IMR-90 (cell line): ENCODE measurements at regions not wholly inside any gene's neighbourhood (a gene's known extent, or its start where the extent isn't known, plus 50 kb on each side); places are given as distances from the start of the nearest gene placed in this dataset.

Experiments
- ATAC-seq: fragments of 200-7000 bp; cut with Tn5 transposase; 2 replicates; pipeline ENCODE4 v1.9.1; 2020; ENCODE audit warnings: low read depth, mild to moderate bottlenecking, moderate library complexity
- BruUV-seq: library from RNA; stranded (reverse); fragments of 400-500 nt; replicated peaks from 2 replicates; lab custom pipeline; 2021; lab: Mats Ljungman, UMichigan
- CTCF ChIA-PET: fragments of 300-600 bp; formaldehyde crosslinking; extraction: SDS; loops from one replicate; lab custom pipeline; 2021; ENCODE audit warnings: antibody characterized with exemption; lab: Yijun Ruan, JAX
- POLR2A ChIA-PET: fragments of 300-600 bp; sonication (Branson Sonifier 250); formaldehyde crosslinking; loops from one replicate; lab custom pipeline; 2022; ENCODE audit warnings: antibody characterized with exemption; ENCODE audit not compliant: unreplicated experiment; lab: Charles Lee
- DNase-seq: peaks from one replicate; pipeline ENCODE4 v3.0.0; 2013
- H2AFZ ChIP-seq: replicated peaks from 2 replicates; pipeline ENCODE3; 2013; ENCODE audit warnings: low read length, mild to moderate bottlenecking; ENCODE audit not compliant: poor library complexity
- H2AK5ac ChIP-seq: 2 replicates; pipeline ENCODE4 v1.6.1; 2013; ENCODE audit warnings: low read depth, low read length, inconsistent platforms
- H2AK9ac ChIP-seq: replicated peaks from 2 replicates; pipeline ENCODE3; 2013; ENCODE audit warnings: mild to moderate bottlenecking, low read depth, low read length, moderate library complexity; ENCODE audit not compliant: poor library complexity
- H2BK120ac ChIP-seq: 2 replicates; pipeline ENCODE4 v1.6.1; 2013; ENCODE audit warnings: low read depth, low read length, inconsistent platforms
- H2BK15ac ChIP-seq: 3 replicates; pipeline ENCODE4 v1.6.1; 2013; ENCODE audit warnings: low read depth, low read length, inconsistent platforms
- H2BK20ac ChIP-seq: 2 replicates; pipeline ENCODE4 v1.6.1; 2013; ENCODE audit warnings: low read depth, mild to moderate bottlenecking, inconsistent platforms, low read length, moderate library complexity
- H2BK5ac ChIP-seq: 2 replicates; pipeline ENCODE4 v1.6.1; 2013; ENCODE audit warnings: mild to moderate bottlenecking, low read depth, low read length, inconsistent platforms; ENCODE audit not compliant: poor library complexity, severe bottlenecking
- H3K14ac ChIP-seq: replicated peaks from 2 replicates; pipeline ENCODE4 v1.6.1; 2013; ENCODE audit warnings: low read depth, low read length, inconsistent platforms
- H3K18ac ChIP-seq: 2 replicates; pipeline ENCODE4 v1.6.1; 2013; ENCODE audit warnings: low read depth, low read length, control low read depth
- H3K23ac ChIP-seq: 2 replicates; pipeline ENCODE4 v1.6.1; 2013; ENCODE audit warnings: low read depth, low read length, inconsistent platforms
- H3K27ac ChIP-seq: 2 replicates; pipeline ENCODE4 v1.5.1; 2013; ENCODE audit warnings: mild to moderate bottlenecking, control low read depth, low read length; ENCODE audit not compliant: insufficient read depth
- H3K27me3 ChIP-seq: 2 replicates; pipeline ENCODE4 v1.6.1; 2013; ENCODE audit warnings: low read length; ENCODE audit not compliant: control insufficient read depth, insufficient read depth
- H3K36me3 ChIP-seq: 2 replicates; pipeline ENCODE4 v1.6.1; 2013; ENCODE audit warnings: low read length, mixed read lengths; ENCODE audit not compliant: control insufficient read depth, insufficient read depth
- H3K4ac ChIP-seq: 2 replicates; pipeline ENCODE4 v1.6.1; 2013; ENCODE audit warnings: low read depth, low read length, inconsistent platforms
- H3K4me1 ChIP-seq: 2 replicates; pipeline ENCODE4 v1.6.1; 2013; ENCODE audit warnings: low read length, mixed read lengths; ENCODE audit not compliant: control insufficient read depth, insufficient read depth
- H3K4me2 ChIP-seq: 2 replicates; pipeline ENCODE4 v1.6.1; 2013; ENCODE audit warnings: low read depth, mild to moderate bottlenecking, control low read depth, low read length, moderate library complexity
- H3K4me3 ChIP-seq: 2 replicates; pipeline ENCODE4 v1.5.1; 2013; ENCODE audit warnings: low read depth, mild to moderate bottlenecking, control low read depth, low read length, moderate library complexity; ENCODE audit not compliant: insufficient read depth
- H3K56ac ChIP-seq: 2 replicates; pipeline ENCODE4 v1.6.1; 2013; ENCODE audit warnings: low read length, inconsistent platforms; ENCODE audit not compliant: insufficient read depth; ENCODE audit errors: extremely low read depth
- H3K79me1 ChIP-seq, 2 experiments: 2 replicates each; pipeline ENCODE4 v1.6.1; 2013; ENCODE audit warnings: low read length in 2 of 2, inconsistent platforms in 1 of 2, low read depth in 1 of 2
- H3K9ac ChIP-seq: 2 replicates; pipeline ENCODE4 v1.6.1; 2013; ENCODE audit warnings: low read depth, low read length, control low read depth
- H3K9me1 ChIP-seq: 2 replicates; pipeline ENCODE4 v1.6.1; 2013; ENCODE audit warnings: low read length, inconsistent platforms; ENCODE audit not compliant: insufficient read depth
- H3K9me3 ChIP-seq: 2 replicates; pipeline ENCODE4 v1.6.1; 2013; ENCODE audit warnings: low read length; ENCODE audit not compliant: control insufficient read depth, insufficient read depth
- H4K20me1 ChIP-seq: 2 replicates; pipeline ENCODE4 v1.6.1; 2013; ENCODE audit warnings: low read length, inconsistent platforms; ENCODE audit not compliant: insufficient read depth
- H4K5ac ChIP-seq: 2 replicates; pipeline ENCODE4 v1.6.1; 2013; ENCODE audit warnings: mild to moderate bottlenecking, low read depth, low read length, control low read depth
- H4K8ac ChIP-seq, 2 experiments: 2 replicates each; pipeline ENCODE4 v1.6.1; 2013; ENCODE audit warnings: low read depth in 2 of 2, low read length in 2 of 2, control low read depth in 1 of 2, inconsistent platforms in 1 of 2
- H4K91ac ChIP-seq: 2 replicates; pipeline ENCODE4 v1.6.1; 2013; ENCODE audit warnings: low read depth, low read length, inconsistent platforms; ENCODE audit not compliant: insufficient read depth
- CEBPB ChIP-seq: IDR thresholded peaks from 2 replicates; pipeline ENCODE4 v1.6.1; 2012; ENCODE audit warnings: low read depth, low read length, improper control_type of control experiment
- CHD1 ChIP-seq: IDR thresholded peaks from 2 replicates; pipeline ENCODE4 v1.6.1; 2012; ENCODE audit warnings: low read depth, low read length, improper control_type of control experiment
- FOS ChIP-seq: fragments of 150-350 bp; IDR thresholded peaks from 2 replicates; pipeline ENCODE4 v1.6.1; 2016; ENCODE audit warnings: low read depth, low read length
- MAFK ChIP-seq: IDR thresholded peaks from 2 replicates; pipeline ENCODE4 v1.6.1; 2012; ENCODE audit warnings: low read depth, low read length, improper control_type of control experiment
- MAZ ChIP-seq: IDR thresholded peaks from 2 replicates; pipeline ENCODE4 v1.6.1; 2012; ENCODE audit warnings: low read depth, mild to moderate bottlenecking, low read length, improper control_type of control experiment, moderate library complexity, borderline replicate concordance
- MXI1 ChIP-seq: IDR thresholded peaks from 2 replicates; pipeline ENCODE4 v1.6.1; 2012; ENCODE audit warnings: low read depth, mild to moderate bottlenecking, low read length, moderate library complexity, borderline replicate concordance
- NFE2L2 ChIP-seq: fragments of 150-350 bp; IDR thresholded peaks from 2 replicates; pipeline ENCODE4 v1.6.1; 2016; ENCODE audit warnings: low read depth, mild to moderate bottlenecking, low read length
- POLR2A ChIP-seq: IDR thresholded peaks from 2 replicates; pipeline ENCODE4 v1.6.1; 2012; ENCODE audit warnings: mild to moderate bottlenecking, low read depth, low read length
- RAD21 ChIP-seq: IDR thresholded peaks from 2 replicates; pipeline ENCODE4 v1.6.1; 2012; ENCODE audit warnings: low read length, improper control_type of control experiment
- RCOR1 ChIP-seq: IDR thresholded peaks from 2 replicates; pipeline ENCODE4 v1.6.1; 2012; ENCODE audit warnings: mild to moderate bottlenecking, low read length, improper control_type of control experiment; ENCODE audit not compliant: insufficient replicate concordance
- RFX5 ChIP-seq: IDR thresholded peaks from 2 replicates; pipeline ENCODE4 v1.8.0; 2012; ENCODE audit warnings: low read depth, mild to moderate bottlenecking, low read length, moderate library complexity
- WGBS, 2 experiments: methylation state at CpG; one replicate each; pipeline versions ENCODE4 v1.1.5 to v1.1.7; 2013; ENCODE audit warnings: missing lambda C conversion rate in 2 of 2; ENCODE audit not compliant: insufficient read length in 1 of 2; ENCODE audit errors: extremely low coverage in 2 of 2; 5-methylcytosine and 5-hydroxymethylcytosine counted together
- dilution Hi-C: fragments of 300-500 bp; cut with HindIII; formaldehyde crosslinking; loops from one replicate; pipeline ENCODE4 v1.14.3; 2018; ENCODE audit warnings: low sequenced_read_pairs; ENCODE audit not compliant: unreplicated experiment
- in situ Hi-C: fragments of 300-500 bp; cut with MboI; formaldehyde crosslinking; loops from 3 replicates; pipeline ENCODE4 v1.14.3; 2019; ENCODE audit warnings: low sequenced_read_pairs, inconsistent platforms, mixed read lengths
- intact Hi-C: fragments of 100-400 bp; cut with micrococcal nuclease; formaldehyde crosslinking; loops from 2 replicates; pipeline ENCODE4 v1.10.0; 2022
- TF ChIP-seq, protein P1 (sequence below): fragments of 150-350 bp; IDR thresholded peaks from 2 replicates; pipeline ENCODE4 v1.6.1; 2017; ENCODE audit warnings: mild to moderate bottlenecking, antibody characterized with exemption, low read length, low read depth
- TF ChIP-seq, protein P2 (sequence below): fragments of 150-350 bp; IDR thresholded peaks from 2 replicates; pipeline ENCODE4 v1.6.1; 2016; ENCODE audit warnings: low read depth, mild to moderate bottlenecking, low read length, moderate library complexity, borderline replicate concordance

DNA sequence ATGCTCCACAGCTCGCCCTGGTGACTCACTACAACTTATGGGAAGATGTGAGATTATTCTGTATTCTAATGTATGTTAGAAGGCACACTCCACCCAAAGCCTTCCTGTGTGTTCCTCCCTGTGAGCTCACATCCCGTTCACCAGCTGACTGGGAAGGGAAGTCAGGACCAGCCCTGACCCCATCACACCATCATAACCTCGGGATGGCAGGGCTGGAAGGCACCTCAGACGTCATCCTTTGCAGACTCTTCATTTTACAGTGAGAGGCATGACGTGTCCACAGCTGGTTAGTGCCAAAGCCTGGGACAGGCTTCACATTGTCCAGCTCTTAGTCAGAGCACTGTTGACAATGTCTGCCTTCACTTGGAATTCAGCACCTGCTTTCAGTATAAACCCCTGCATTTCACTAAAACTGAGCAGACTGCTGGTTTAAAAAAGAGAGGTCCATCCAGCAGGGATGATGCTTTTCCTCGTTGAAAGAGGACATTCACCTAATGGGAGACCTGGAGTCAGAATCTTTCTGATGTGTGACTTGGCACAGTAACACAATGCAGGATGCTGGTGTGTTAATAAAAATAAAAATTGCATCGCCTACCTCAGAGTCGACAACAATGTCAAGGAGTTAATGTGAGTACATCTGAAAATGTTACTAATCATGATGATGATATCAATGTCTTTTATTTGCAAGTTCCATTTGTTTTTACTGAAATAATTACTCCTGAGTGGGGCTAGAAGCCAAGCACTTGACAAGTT, 418.0 kb upstream of the TNP1 start:
- Histone ChIP-seq H3K27me3 (no peaks in the 10 kb centered on the region), H3K27ac (peak overlapping the region; percentile 91), H3K4ac (peak overlapping the region; percentile 99), H2BK20ac (peak overlapping the region; percentile 100), H3K14ac (peak overlapping the region; percentile 86), H3K9me1 (peaks cover 14% of the 10 kb centered on the region), H3K4me2 (peak overlapping the region; percentile 55; the same call in 1 of the 2 replicates), H4K20me1 (no peaks in the 10 kb centered on the region), H3K23ac (peak overlapping the region; percentile 98), H3K9me3 (no peaks in the 10 kb centered on the region), H3K36me3 (no peaks in the 10 kb centered on the region; the same call in 1 of the 2 replicates), H2AK9ac (peak overlapping the region; percentile 37), H3K18ac (peak overlapping the region; percentile 98), H3K4me3 (peak overlapping the region; percentile 22; the same call in 1 of the 2 replicates), H2BK120ac (peak overlapping the region; percentile 99), H3K9ac (peak overlapping the region; percentile 67; the same call in 1 of the 2 replicates), H2AFZ (peak overlapping the region; percentile 80), H4K91ac (peak overlapping the region; percentile 99), H3K4me1 (peaks cover 13% of the 10 kb centered on the region), H2BK15ac (peak overlapping the region; percentile 96; the same call in 2 of the 3 replicates), H4K5ac (peak overlapping the region; percentile 50), H3K56ac (peak overlapping the region; percentile 98), H4K8ac (peak overlapping the region; percentile 99 to 100), H2BK5ac (peak overlapping the region; percentile 100), H2AK5ac (peak overlapping the region; percentile 89), H3K79me1 (peaks cover 8 to 18% of the 10 kb centered on the region in 2 experiments; a peak in 3 of 4 replicates)
- BruUV-seq = no TSS peak
- CTCF ChIA-PET = no interaction called here
- ATAC-seq (peak; percentile 77), DNase-seq (peak; percentile 100)
- intact Hi-C loops (loop anchor here (2.0 to 5.0 kb wide), 8 partner anchors 47 to 581 kb away; no protein-coding TSS in a partner anchor), in situ Hi-C loops (no loop called here), dilution Hi-C loops (no loop called here)
- POLR2A ChIA-PET = interaction anchor here (1.0 to 1.2 kb wide), 4 partner anchors 48 to 582 kb away, joined by 3 to 15 read pairs (median 4); partner anchors contain the start of gene IGFBP5
- WGBS, 2 experiments = 0% methylated on average over 1 of the region's 8 CpGs; no CpG with 5 or more reads in 1 of the 2 experiments
- TF ChIP-seq MXI1 = 0 out of 2 replicates have a peak, but pooled peaks have one; percentile 14
- TF ChIP-seq POLR2A = peak; percentile 50; the same call in 1 of the 2 replicates
- no peak for TF ChIP-seq CEBPB
- TF ChIP-seq RCOR1 = peak; percentile 98
- TF ChIP-seq MAFK = peak; percentile 71; the same call in 1 of the 2 replicates
- no peak for TF ChIP-seq CHD1
- peak; percentile 84 for TF ChIP-seq FOS
- TF ChIP-seq, protein P1, sequence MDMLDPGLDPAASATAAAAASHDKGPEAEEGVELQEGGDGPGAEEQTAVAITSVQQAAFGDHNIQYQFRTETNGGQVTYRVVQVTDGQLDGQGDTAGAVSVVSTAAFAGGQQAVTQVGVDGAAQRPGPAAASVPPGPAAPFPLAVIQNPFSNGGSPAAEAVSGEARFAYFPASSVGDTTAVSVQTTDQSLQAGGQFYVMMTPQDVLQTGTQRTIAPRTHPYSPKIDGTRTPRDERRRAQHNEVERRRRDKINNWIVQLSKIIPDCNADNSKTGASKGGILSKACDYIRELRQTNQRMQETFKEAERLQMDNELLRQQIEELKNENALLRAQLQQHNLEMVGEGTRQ = peak; percentile 56
- no peak for TF ChIP-seq RFX5
- TF ChIP-seq, protein P2, sequence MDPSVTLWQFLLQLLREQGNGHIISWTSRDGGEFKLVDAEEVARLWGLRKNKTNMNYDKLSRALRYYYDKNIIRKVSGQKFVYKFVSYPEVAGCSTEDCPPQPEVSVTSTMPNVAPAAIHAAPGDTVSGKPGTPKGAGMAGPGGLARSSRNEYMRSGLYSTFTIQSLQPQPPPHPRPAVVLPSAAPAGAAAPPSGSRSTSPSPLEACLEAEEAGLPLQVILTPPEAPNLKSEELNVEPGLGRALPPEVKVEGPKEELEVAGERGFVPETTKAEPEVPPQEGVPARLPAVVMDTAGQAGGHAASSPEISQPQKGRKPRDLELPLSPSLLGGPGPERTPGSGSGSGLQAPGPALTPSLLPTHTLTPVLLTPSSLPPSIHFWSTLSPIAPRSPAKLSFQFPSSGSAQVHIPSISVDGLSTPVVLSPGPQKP = no peak
- peak; percentile 20; the same call in 1 of the 2 replicates for TF ChIP-seq RAD21
- peak; percentile 37; the same call in 1 of the 2 replicates for TF ChIP-seq MAZ
- TF ChIP-seq NFE2L2 = peak; percentile 21; the same call in 1 of the 2 replicates
